Activated naive CD4-positive, alpha-beta T cell treated with anti-CD3 and anti-CD28 coated beads, Interleukin-2, amount 10 ng/mL, durations not matched to agents 7 days and 5 days (primary cell): ENCODE measurements at regions not wholly inside any gene's neighbourhood (a gene's known extent, or its start where the extent isn't known, plus 50 kb on each side); places are given as distances from the start of the nearest gene placed in this dataset.

Source experiments
- CTCF ChIA-PET: fragments of 350-600 bp; sonication (Branson Sonifier 250); formaldehyde crosslinking; loops from one replicate; lab custom pipeline; 2021; ENCODE audit warnings: antibody characterized with exemption; lab: Charles Lee
- DNase-seq: peaks from one replicate; pipeline ENCODE4 v3.0.0-alpha.2; 2020
- H3K27ac Mint-ChIP-seq: one replicate; pipeline ENCODE4 v1.8.0; 2021; ENCODE audit warnings: mild to moderate bottlenecking, moderate library complexity, mixed read lengths
- H3K27me3 Mint-ChIP-seq: one replicate; pipeline ENCODE4 v1.8.0; 2021; ENCODE audit warnings: mild to moderate bottlenecking, mixed read lengths
- H3K36me3 Mint-ChIP-seq: one replicate; pipeline ENCODE4 v1.8.0; 2021; ENCODE audit warnings: mixed read lengths
- H3K4me1 Mint-ChIP-seq: one replicate; pipeline ENCODE4 v1.8.0; 2021; ENCODE audit warnings: mixed read lengths
- H3K4me3 Mint-ChIP-seq: one replicate; pipeline ENCODE4 v1.8.0; 2021; ENCODE audit warnings: mild to moderate bottlenecking, moderate library complexity, mixed read lengths
- H3K9me3 Mint-ChIP-seq: one replicate; pipeline ENCODE4 v1.8.0; 2021; ENCODE audit warnings: mixed read lengths

- Mint-ChIP-seq H3K27me3 (peaks cover 4% of the 10 kb centered on the region), H3K4me1 (peaks cover 5% of the 10 kb centered on the region), H3K9me3 (no peaks in the 10 kb centered on the region), H3K27ac (no peak overlapping the region), H3K4me3 (no peak overlapping the region), H3K36me3 (no peaks in the 10 kb centered on the region)
- CTCF ChIA-PET: interaction anchor here (1.7 kb wide), 1 partner anchor 18 kb away, joined by 4 read pairs; no protein-coding TSS in a partner anchor
- no peak for DNase-seq
These were observed 63.7 kb upstream of the IFNG-AS1 start for GRCh38 chr12:67925552-67925951.

GRCh38 chr12:67926063-67926462 is 63.2 kb upstream of the IFNG-AS1 start:
- no peak for DNase-seq
- Mint-ChIP-seq H3K9me3 (no peaks in the 10 kb centered on the region), H3K36me3 (no peaks in the 10 kb centered on the region), H3K27ac (no peak overlapping the region), H3K4me3 (no peak overlapping the region), H3K27me3 (peaks cover 4% of the 10 kb centered on the region), H3K4me1 (peaks cover 5% of the 10 kb centered on the region)
- CTCF ChIA-PET: interaction anchor here (1.7 kb wide), 1 partner anchor 17 kb away, joined by 4 read pairs; no protein-coding TSS in a partner anchor

GRCh38 chr12:67927324-67927723 is 61.9 kb upstream of the IFNG-AS1 start:
- Mint-ChIP-seq H3K27ac (no peak overlapping the region), H3K27me3 (peaks cover 4% of the 10 kb centered on the region), H3K4me3 (no peak overlapping the region), H3K9me3 (no peaks in the 10 kb centered on the region), H3K4me1 (peaks cover 5% of the 10 kb centered on the region), H3K36me3 (no peaks in the 10 kb centered on the region)
- DNase-seq: no peak
- CTCF ChIA-PET: interaction anchor here (0.8 kb wide), 1 partner anchor 16 kb away, joined by 3 read pairs; no protein-coding TSS in a partner anchor

GRCh38 chr12:67927815-67928214 is 61.4 kb upstream of the IFNG-AS1 start:
- no peak overlapping the region for H3K27ac Mint-ChIP-seq
- CTCF ChIA-PET: interaction anchor here (0.8 kb wide), 1 partner anchor 15 kb away, joined by 3 read pairs; no protein-coding TSS in a partner anchor
- peaks cover 5% of the 10 kb centered on the region for H3K4me1 Mint-ChIP-seq
- DNase-seq: no peak
- H3K4me3 Mint-ChIP-seq: no peak overlapping the region
- H3K36me3 Mint-ChIP-seq: no peaks in the 10 kb centered on the region
- no peaks in the 10 kb centered on the region for H3K9me3 Mint-ChIP-seq
- peaks cover 4% of the 10 kb centered on the region for H3K27me3 Mint-ChIP-seq

- CTCF ChIA-PET: interaction anchor here (1.6 kb wide), 1 partner anchor 573 kb away, joined by 3 read pairs; no protein-coding TSS in a partner anchor
- H3K27me3 Mint-ChIP-seq: peaks cover 4% of the 10 kb centered on the region
- H3K4me3 Mint-ChIP-seq: no peak overlapping the region
- no peaks in the 10 kb centered on the region for H3K36me3 Mint-ChIP-seq
- H3K4me1 Mint-ChIP-seq: peaks cover 5% of the 10 kb centered on the region
- no peak overlapping the region for H3K27ac Mint-ChIP-seq
- no peak for DNase-seq
- no peaks in the 10 kb centered on the region for H3K9me3 Mint-ChIP-seq
These were observed 60.4 kb upstream of the IFNG-AS1 start for GRCh38 chr12:67928621-67929383.

- CTCF ChIA-PET: interaction anchor here (1.6 kb wide), 1 partner anchor 574 kb away, joined by 3 read pairs; no protein-coding TSS in a partner anchor
- H3K36me3 Mint-ChIP-seq: no peaks in the 10 kb centered on the region
- DNase-seq: no peak
- H3K9me3 Mint-ChIP-seq: no peaks in the 10 kb centered on the region
- H3K27me3 Mint-ChIP-seq: peaks cover 4% of the 10 kb centered on the region
- H3K27ac Mint-ChIP-seq: no peak overlapping the region
- peaks cover 5% of the 10 kb centered on the region for H3K4me1 Mint-ChIP-seq
- no peak overlapping the region for H3K4me3 Mint-ChIP-seq
These were observed 59.9 kb upstream of the IFNG-AS1 start for GRCh38 chr12:67929384-67929772.

GRCh38 chr12:67937822-67938221 is 51.4 kb upstream of the IFNG-AS1 start:
- Mint-ChIP-seq H3K27ac (no peak overlapping the region), H3K9me3 (no peaks in the 10 kb centered on the region), H3K4me3 (no peak overlapping the region), H3K36me3 (no peaks in the 10 kb centered on the region), H3K4me1 (no peaks in the 10 kb centered on the region), H3K27me3 (peaks cover 3% of the 10 kb centered on the region)
- CTCF ChIA-PET: no interaction called here
- DNase-seq: peak; percentile 24
